Calu3 (cell line): ENCODE measurements at regions not wholly inside any gene's neighbourhood (a gene's known extent, or its start where the extent isn't known, plus 50 kb on each side); places are given as distances from the start of the nearest gene placed in this dataset.

ENCODE experiments used
- BruUV-seq: library from RNA; stranded (reverse); fragments of 400-500 nt; replicated peaks from 2 replicates; lab custom pipeline; 2021; lab: Mats Ljungman, UMichigan
- CTCF ChIA-PET: fragments of 300-600 bp; sonication (Branson Sonifier 250); formaldehyde crosslinking; loops from one replicate; lab custom pipeline; 2022; ENCODE audit warnings: antibody characterized with exemption; lab: Charles Lee
- DNase-seq: peaks from one replicate; pipeline ENCODE4 v3.0.0; 2022
- H3K27ac Mint-ChIP-seq: one replicate; pipeline ENCODE4 v1.8.0; 2022; ENCODE audit warnings: mixed read lengths; ENCODE audit not compliant: unreplicated experiment
- H3K27me3 Mint-ChIP-seq: one replicate; pipeline ENCODE4 v1.8.0; 2022; ENCODE audit warnings: mixed read lengths; ENCODE audit not compliant: unreplicated experiment
- H3K36me3 Mint-ChIP-seq: one replicate; pipeline ENCODE4 v1.8.0; 2022; ENCODE audit warnings: mild to moderate bottlenecking, moderate library complexity, mixed read lengths; ENCODE audit not compliant: insufficient read depth, unreplicated experiment
- H3K4me1 Mint-ChIP-seq: one replicate; pipeline ENCODE4 v1.8.0; 2022; ENCODE audit warnings: mild to moderate bottlenecking, low read depth, mixed read lengths; ENCODE audit not compliant: unreplicated experiment
- H3K4me3 Mint-ChIP-seq: one replicate; pipeline ENCODE4 v1.8.0; 2022; ENCODE audit warnings: mild to moderate bottlenecking, low read depth, moderate library complexity, mixed read lengths; ENCODE audit not compliant: unreplicated experiment
- H3K9me3 Mint-ChIP-seq: one replicate; pipeline ENCODE4 v1.8.0; 2022; ENCODE audit warnings: low read depth, mixed read lengths; ENCODE audit not compliant: unreplicated experiment
- CTCF ChIP-seq: fragments of 200-600 bp; IDR thresholded peaks from one replicate; pipeline ENCODE4 v1.8.0; 2022; ENCODE audit warnings: antibody characterized with exemption; ENCODE audit not compliant: unreplicated experiment
- intact Hi-C: fragments of 100-400 bp; cut with micrococcal nuclease; formaldehyde crosslinking; loops from one replicate; pipeline ENCODE4 v1.10.0; 2022; ENCODE audit not compliant: unreplicated experiment

DNA sequence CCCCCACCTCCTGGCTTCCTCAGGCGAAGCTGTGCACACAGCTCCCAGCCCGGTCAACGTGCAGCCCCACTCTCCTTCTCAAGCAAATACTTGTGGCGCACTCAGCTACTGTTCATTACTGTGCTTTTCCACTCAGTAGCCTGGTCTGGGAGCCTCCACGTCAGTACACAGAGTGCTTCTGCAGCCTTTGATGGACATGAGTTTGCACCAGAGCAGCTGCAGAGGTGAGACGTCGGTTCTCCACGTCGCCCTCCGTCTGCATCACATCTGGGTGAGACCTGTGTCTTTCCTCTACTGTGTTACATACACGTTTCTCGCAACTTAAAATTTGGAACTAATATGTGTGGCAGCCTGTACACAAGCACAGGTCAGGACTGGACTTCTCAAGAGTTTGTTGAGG lies 334.3 kb downstream of the C16orf95 start:
- CTCF ChIA-PET, result no interaction called here
- Mint-ChIP-seq H3K27me3 (peaks cover 54% of the 10 kb centered on the region), H3K4me1 (no peaks in the 10 kb centered on the region), H3K36me3 (peaks cover 11% of the 10 kb centered on the region), H3K4me3 (no peak overlapping the region), H3K27ac (no peak overlapping the region), H3K9me3 (no peaks in the 10 kb centered on the region)
- no peak for TF ChIP-seq CTCF
- intact Hi-C loops, result no loop called here
- no TSS peak for BruUV-seq
- DNase-seq, result no peak

- H3K9me3 Mint-ChIP-seq, result no peaks in the 10 kb centered on the region
- BruUV-seq, result no TSS peak
- TF ChIP-seq CTCF, result no peak
- H3K27me3 Mint-ChIP-seq, result peaks cover 61% of the 10 kb centered on the region
- H3K27ac Mint-ChIP-seq, result no peak overlapping the region
- CTCF ChIA-PET, result interaction anchor here (0.7 kb wide), 1 partner anchor 708 kb away, joined by 4 read pairs; no protein-coding TSS in a partner anchor
- intact Hi-C loops, result no loop called here
- DNase-seq, result no peak
- peaks cover 11% of the 10 kb centered on the region for H3K36me3 Mint-ChIP-seq
- no peaks in the 10 kb centered on the region for H3K4me1 Mint-ChIP-seq
- H3K4me3 Mint-ChIP-seq, result no peak overlapping the region
These were observed 333.6 kb downstream of the C16orf95 start for GRCh38 chr16:86983621-86984020.

DNA sequence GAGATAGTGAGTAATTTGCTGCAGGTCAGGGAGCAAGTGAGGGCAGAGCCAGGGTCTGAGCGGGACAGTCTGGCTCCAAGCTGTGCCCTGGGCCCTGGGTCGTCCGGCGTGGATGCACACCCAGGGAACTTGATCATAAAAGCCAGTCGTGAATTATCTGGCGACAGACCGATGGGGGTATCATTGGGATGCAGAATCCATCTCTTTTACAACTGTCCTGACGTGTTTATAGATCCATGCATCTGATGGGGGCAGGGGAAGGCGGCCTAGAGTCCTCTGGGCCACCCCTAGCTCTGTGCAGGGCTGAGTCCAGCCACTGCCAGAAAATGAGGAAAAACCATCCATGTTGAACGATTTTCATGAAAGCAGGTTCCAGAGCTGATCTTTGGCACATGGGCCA lies 332.8 kb downstream of the C16orf95 start:
- H3K36me3 Mint-ChIP-seq, result peaks cover 11% of the 10 kb centered on the region
- H3K4me3 Mint-ChIP-seq, result no peak overlapping the region
- DNase-seq, result no peak
- intact Hi-C loops, result no loop called here
- no peaks in the 10 kb centered on the region for H3K4me1 Mint-ChIP-seq
- CTCF ChIA-PET, result no interaction called here
- BruUV-seq, result no TSS peak
- no peak for TF ChIP-seq CTCF
- peaks cover 62% of the 10 kb centered on the region for H3K27me3 Mint-ChIP-seq
- H3K27ac Mint-ChIP-seq, result no peak overlapping the region
- H3K9me3 Mint-ChIP-seq, result no peaks in the 10 kb centered on the region

DNA sequence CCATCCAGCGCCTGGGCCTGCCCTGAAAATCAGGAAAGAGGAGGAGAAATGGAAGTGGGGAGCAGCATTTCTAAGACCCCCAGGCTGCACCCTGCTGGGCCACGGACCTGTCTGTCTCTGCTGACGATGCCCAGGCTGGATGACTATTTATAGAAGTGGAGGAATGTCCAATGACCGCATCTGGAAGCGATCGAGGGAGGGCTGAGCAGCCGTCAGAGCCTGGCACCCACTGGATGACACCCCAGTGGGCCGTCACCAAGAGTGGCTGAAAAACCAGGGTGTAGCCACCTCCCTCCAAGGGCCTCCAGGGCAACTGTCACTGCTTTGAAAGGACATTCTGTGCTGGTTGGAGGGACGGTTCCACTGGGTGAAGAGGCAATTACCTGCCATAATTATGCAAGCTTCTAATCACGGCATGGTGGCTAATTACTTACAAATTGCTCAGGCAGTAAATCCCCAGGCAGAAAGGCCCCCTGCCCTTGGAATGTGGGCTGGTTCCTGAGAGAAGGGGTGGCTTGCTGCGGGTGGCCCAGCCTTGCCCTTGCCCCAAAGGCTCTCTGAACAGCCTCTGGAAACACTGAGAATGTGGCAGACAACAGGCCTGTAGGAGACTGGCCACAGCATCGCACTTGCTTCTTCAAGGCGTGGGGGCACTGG lies 332.1 kb downstream of the C16orf95 start:
- no peak for TF ChIP-seq CTCF
- Mint-ChIP-seq H3K9me3 (no peaks in the 10 kb centered on the region), H3K36me3 (peaks cover 11% of the 10 kb centered on the region), H3K27me3 (peaks cover 60% of the 10 kb centered on the region), H3K4me1 (peaks cover 3% of the 10 kb centered on the region), H3K4me3 (no peak overlapping the region), H3K27ac (no peak overlapping the region)
- no peak for DNase-seq
- no TSS peak for BruUV-seq
- intact Hi-C loops, result no loop called here
- CTCF ChIA-PET, result no interaction called here
